HG03066 (cell line): ENCODE measurements at regions not wholly inside any gene's neighbourhood (a gene's known extent, or its start where the extent isn't known, plus 50 kb on each side); places are given as distances from the start of the nearest gene placed in this dataset.
"Not testable (repeated sequence)": the region's sequence is repeated elsewhere in the genome, so short reads cannot be mapped to it uniquely, and the experiment has no call there.

Experiments
- ATAC-seq: cut with Tn5 transposase; IDR thresholded peaks from one replicate; pipeline ENCODE4 v1.9.1; 2021; ENCODE audit warnings: low read depth; ENCODE audit not compliant: unreplicated experiment

- ATAC-seq: no peak
Measured at GRCh38 chr9:89670114-89670513, 65.3 kb downstream of the GADD45G start.

- no peak for ATAC-seq
Measured at GRCh38 chr9:89670801-89671434, 66.1 kb downstream of the GADD45G start.

- ATAC-seq: no peak
Measured at GRCh38 chr9:89674667-89675057, 69.8 kb downstream of the GADD45G start.

- ATAC-seq: no peak
Measured at GRCh38 chr9:89675058-89675742, 70.4 kb downstream of the GADD45G start.

GRCh38 chr9:89676281-89676680 lies 71.5 kb downstream of the GADD45G start:
- no peak for ATAC-seq

- no peak for ATAC-seq
Measured at GRCh38 chr9:89677702-89678395, 73.0 kb downstream of the GADD45G start.

GRCh38 chr9:89678396-89679015 lies 73.7 kb downstream of the GADD45G start:
- no peak for ATAC-seq

- no peak for ATAC-seq
Measured at GRCh38 chr9:89679016-89679415, 74.2 kb downstream of the GADD45G start.

GRCh38 chr9:89679581-89679980 lies 74.8 kb downstream of the GADD45G start:
- no peak for ATAC-seq

GRCh38 chr9:89680547-89681467 lies 76.0 kb downstream of the GADD45G start:
- ATAC-seq: no peak

- not testable (repeated sequence) for ATAC-seq
Measured at GRCh38 chr9:89681468-89681859, 76.7 kb downstream of the GADD45G start.

- ATAC-seq: no peak
Measured at GRCh38 chr9:89683626-89684025, 78.8 kb downstream of the GADD45G start.

GRCh38 chr9:89684218-89684617 lies 79.4 kb downstream of the GADD45G start:
- ATAC-seq: no peak

- ATAC-seq: no peak
Measured at GRCh38 chr9:89684912-89685636, 80.3 kb downstream of the GADD45G start.

- ATAC-seq: no peak
Measured at GRCh38 chr9:89685698-89686097, 80.9 kb downstream of the GADD45G start.

- no peak for ATAC-seq
Measured at GRCh38 chr9:89686126-89686525, 81.3 kb downstream of the GADD45G start.

- ATAC-seq: no peak
Measured at GRCh38 chr9:89686621-89687020, 81.8 kb downstream of the GADD45G start.

GRCh38 chr9:89687188-89687587 lies 82.4 kb downstream of the GADD45G start:
- no peak for ATAC-seq

- no peak for ATAC-seq
Measured at GRCh38 chr9:89687848-89688247, 83.0 kb downstream of the GADD45G start.

- not testable (repeated sequence) for ATAC-seq
Measured at GRCh38 chr9:89689321-89689720, 84.5 kb downstream of the GADD45G start.
